CD4-positive, alpha-beta T cell (primary cell): ENCODE measurements at regions not wholly inside any gene's neighbourhood (a gene's known extent, or its start where the extent isn't known, plus 50 kb on each side); places are given as distances from the start of the nearest gene placed in this dataset.

Experiments used
- ATAC-seq: fragments of 200-7000 bp; cut with Tn5 transposase; one replicate; pipeline ENCODE4 v1.10.0; 2022; ENCODE audit warnings: mild to moderate bottlenecking; ENCODE audit not compliant: poor library complexity
- CTCF ChIA-PET: fragments of 350-600 bp; sonication (Branson Sonifier 250); formaldehyde crosslinking; loops from one replicate; lab custom pipeline; 2021; ENCODE audit warnings: antibody characterized with exemption, inconsistent platforms; lab: Charles Lee
- POLR2A ChIA-PET: fragments of 350-600 bp; sonication (Branson Sonifier 250); formaldehyde crosslinking; loops from one replicate; lab custom pipeline; 2021; ENCODE audit warnings: antibody characterized with exemption, inconsistent platforms; lab: Charles Lee
- DNase-seq, 14 experiments: peaks; one replicate each; pipeline ENCODE4 v3.0.0-alpha.2; 2013 to 2020; ENCODE audit warnings: mixed read lengths in 2 of 14
- H3K27ac ChIP-seq, 2 donors: one replicate each; pipeline versions ENCODE4 v1.5.1 to v1.7.0; 2013; ENCODE audit warnings: low read length in 2 of 2, low read depth in 1 of 2, mild to moderate bottlenecking in 1 of 2
- H3K27me3 ChIP-seq, 2 experiments: 1 replicate in 1 of 2; 2 replicates in 1 of 2; pipeline versions ENCODE4 v1.6.1 to v1.7.0; 2013; ENCODE audit warnings: low read length in 2 of 2, control low read depth in 1 of 2, mild to moderate bottlenecking in 1 of 2, moderate library complexity in 1 of 2; ENCODE audit not compliant: insufficient read depth in 2 of 2, control insufficient read depth in 1 of 2
- H3K36me3 ChIP-seq: one replicate; pipeline ENCODE4 v1.6.1; 2013; ENCODE audit warnings: low read length, control low read depth; ENCODE audit not compliant: insufficient read depth
- H3K4me1 ChIP-seq: one replicate; pipeline ENCODE4 v1.6.1; 2013; ENCODE audit warnings: low read length, control low read depth; ENCODE audit not compliant: insufficient read depth
- H3K4me3 ChIP-seq: one replicate; pipeline ENCODE4 v1.5.1; 2013; ENCODE audit warnings: mild to moderate bottlenecking, low read length, moderate library complexity
- H3K9me3 ChIP-seq, 2 experiments: 1 replicate in 1 of 2; 2 replicates in 1 of 2; pipeline versions ENCODE4 v1.6.1 to v1.7.0; 2013; ENCODE audit warnings: low read length in 2 of 2, mild to moderate bottlenecking in 2 of 2, control low read depth in 1 of 2, moderate library complexity in 1 of 2; ENCODE audit not compliant: control insufficient read depth in 1 of 2, insufficient read depth in 1 of 2
- H3K27ac Mint-ChIP-seq: one replicate; pipeline ENCODE4 v1.8.0; 2020; ENCODE audit warnings: mixed read lengths
- H3K27me3 Mint-ChIP-seq: one replicate; pipeline ENCODE4 v1.8.0; 2021; ENCODE audit warnings: mixed read lengths
- H3K36me3 Mint-ChIP-seq: one replicate; pipeline ENCODE4 v1.8.0; 2021; ENCODE audit warnings: low read depth, mixed read lengths
- H3K4me1 Mint-ChIP-seq: one replicate; pipeline ENCODE4 v1.8.0; 2021; ENCODE audit warnings: low read depth, mixed read lengths
- H3K4me3 Mint-ChIP-seq: one replicate; pipeline ENCODE4 v1.8.0; 2020; ENCODE audit warnings: mild to moderate bottlenecking, mixed read lengths
- H3K9me3 Mint-ChIP-seq: one replicate; pipeline ENCODE4 v1.8.0; 2020; ENCODE audit warnings: mixed read lengths
- intact Hi-C, 2 experiments: fragments of 100-400 bp; cut with DNase I in 1 of 2; cut with micrococcal nuclease in 1 of 2; formaldehyde crosslinking; loops; one replicate each; pipeline versions ENCODE4 v1.15.1 to v1.9.0; 2023 to 2025; cut with DNase I, micrococcal nuclease
- TF ChIP-seq, protein P1 (sequence below): fragments of 200-600 bp; IDR thresholded peaks from one replicate; pipeline ENCODE4 v1.8.0; 2022; ENCODE audit warnings: antibody characterized with exemption, mild to moderate bottlenecking

GRCh38 chr1:4124631-4125145 lies 224.6 kb upstream of the C1orf174 start:
- Histone ChIP-seq H3K36me3 (no peaks in the 10 kb centered on the region), H3K9me3 (peaks cover 0 to 18% of the 10 kb centered on the region in 2 experiments), H3K27ac (no peak overlapping the region), H3K4me3 (no peak overlapping the region), H3K27me3 (no peaks in the 10 kb centered on the region), H3K4me1 (no peaks in the 10 kb centered on the region)
- no peaks in the 10 kb centered on the region for H3K27me3 Mint-ChIP-seq
- H3K4me3 Mint-ChIP-seq, result no peak overlapping the region
- ATAC-seq, result no peak
- no peaks in the 10 kb centered on the region for H3K4me1 Mint-ChIP-seq
- CTCF ChIA-PET, result no interaction called here
- no peaks in the 10 kb centered on the region for H3K36me3 Mint-ChIP-seq
- POLR2A ChIA-PET, result no interaction called here
- H3K27ac Mint-ChIP-seq, result no peak overlapping the region
- no peak for DNase-seq
- TF ChIP-seq, protein P1, sequence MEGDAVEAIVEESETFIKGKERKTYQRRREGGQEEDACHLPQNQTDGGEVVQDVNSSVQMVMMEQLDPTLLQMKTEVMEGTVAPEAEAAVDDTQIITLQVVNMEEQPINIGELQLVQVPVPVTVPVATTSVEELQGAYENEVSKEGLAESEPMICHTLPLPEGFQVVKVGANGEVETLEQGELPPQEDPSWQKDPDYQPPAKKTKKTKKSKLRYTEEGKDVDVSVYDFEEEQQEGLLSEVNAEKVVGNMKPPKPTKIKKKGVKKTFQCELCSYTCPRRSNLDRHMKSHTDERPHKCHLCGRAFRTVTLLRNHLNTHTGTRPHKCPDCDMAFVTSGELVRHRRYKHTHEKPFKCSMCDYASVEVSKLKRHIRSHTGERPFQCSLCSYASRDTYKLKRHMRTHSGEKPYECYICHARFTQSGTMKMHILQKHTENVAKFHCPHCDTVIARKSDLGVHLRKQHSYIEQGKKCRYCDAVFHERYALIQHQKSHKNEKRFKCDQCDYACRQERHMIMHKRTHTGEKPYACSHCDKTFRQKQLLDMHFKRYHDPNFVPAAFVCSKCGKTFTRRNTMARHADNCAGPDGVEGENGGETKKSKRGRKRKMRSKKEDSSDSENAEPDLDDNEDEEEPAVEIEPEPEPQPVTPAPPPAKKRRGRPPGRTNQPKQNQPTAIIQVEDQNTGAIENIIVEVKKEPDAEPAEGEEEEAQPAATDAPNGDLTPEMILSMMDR, result no peak
- H3K9me3 Mint-ChIP-seq, result peaks cover 2% of the 10 kb centered on the region
- intact Hi-C loops, result no loop called here

- Mint-ChIP-seq H3K9me3 (peaks cover 2% of the 10 kb centered on the region), H3K36me3 (no peaks in the 10 kb centered on the region), H3K27ac (no peak overlapping the region), H3K27me3 (no peaks in the 10 kb centered on the region), H3K4me1 (no peaks in the 10 kb centered on the region), H3K4me3 (no peak overlapping the region)
- CTCF ChIA-PET, result no interaction called here
- intact Hi-C loops, result no loop called here
- Histone ChIP-seq H3K36me3 (no peaks in the 10 kb centered on the region), H3K4me1 (no peaks in the 10 kb centered on the region), H3K27me3 (no peaks in the 10 kb centered on the region), H3K4me3 (no peak overlapping the region), H3K27ac (no peak overlapping the region), H3K9me3 (peaks cover 0 to 18% of the 10 kb centered on the region in 2 experiments)
- TF ChIP-seq, protein P1, result no peak
- POLR2A ChIA-PET, result no interaction called here
- DNase-seq, result no peak
- no peak for ATAC-seq
Measured at GRCh38 chr1:4126251-4126650, 226.2 kb upstream of the C1orf174 start.

DNA sequence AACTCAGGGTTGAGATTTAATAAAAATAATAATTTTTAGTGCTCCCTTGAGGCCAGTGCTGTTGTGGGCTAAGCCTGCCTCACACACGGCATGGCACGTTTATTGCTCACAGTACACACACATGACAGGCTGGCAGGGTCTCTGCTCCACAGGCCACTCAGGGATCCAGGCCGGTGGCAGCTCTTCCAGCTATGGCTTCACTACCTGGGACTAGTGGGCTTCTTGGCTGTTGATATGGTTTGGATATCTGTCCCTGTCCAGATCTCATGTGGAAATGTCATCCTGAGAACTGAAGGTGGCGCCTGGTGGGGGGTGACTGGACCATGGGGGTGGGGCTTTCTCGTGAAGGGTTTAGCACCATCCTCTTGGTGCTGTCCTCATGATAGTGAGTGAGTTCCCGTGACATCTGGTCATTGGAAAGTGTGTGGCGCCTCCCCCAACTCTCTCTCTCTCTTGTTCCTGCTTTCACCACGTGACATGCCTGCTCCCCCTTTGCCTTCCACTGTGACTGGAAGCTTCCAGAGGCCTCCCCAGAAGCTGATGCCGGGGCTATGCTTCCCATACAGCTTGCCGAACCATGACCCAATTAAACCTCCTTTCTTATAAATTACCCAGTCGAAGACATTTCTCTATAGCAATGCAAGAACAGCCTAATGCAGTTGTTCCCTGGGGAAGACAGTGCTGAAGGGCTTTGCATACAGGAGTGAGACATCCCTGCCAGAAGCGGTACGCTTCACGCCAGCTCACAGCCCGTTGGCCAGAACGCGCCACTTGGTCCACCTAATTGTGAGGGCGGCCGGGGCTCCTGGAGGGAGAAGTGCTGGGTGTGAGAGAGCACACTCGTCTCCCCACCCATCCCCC lies 226.9 kb upstream of the C1orf174 start:
- ChIA-PET CTCF (no interaction called here), POLR2A (no interaction called here)
- Histone ChIP-seq H3K27me3 (no peaks in the 10 kb centered on the region), H3K9me3 (peaks cover 0 to 18% of the 10 kb centered on the region in 2 experiments), H3K27ac (no peak overlapping the region), H3K4me3 (no peak overlapping the region), H3K36me3 (no peaks in the 10 kb centered on the region), H3K4me1 (no peaks in the 10 kb centered on the region)
- Mint-ChIP-seq H3K36me3 (no peaks in the 10 kb centered on the region), H3K9me3 (peaks cover 2% of the 10 kb centered on the region), H3K27me3 (peaks cover 6% of the 10 kb centered on the region), H3K4me1 (no peaks in the 10 kb centered on the region), H3K4me3 (no peak overlapping the region), H3K27ac (no peak overlapping the region)
- DNase-seq, result no peak
- no peak for ATAC-seq
- intact Hi-C loops, result no loop called here
- TF ChIP-seq, protein P1, result no peak
